ENCODE measurements at regions not wholly inside any gene's neighbourhood (a gene's known extent, or its start where the extent isn't known, plus 50 kb on each side); places are given as distances from the start of the nearest gene placed in this dataset.

DNA sequence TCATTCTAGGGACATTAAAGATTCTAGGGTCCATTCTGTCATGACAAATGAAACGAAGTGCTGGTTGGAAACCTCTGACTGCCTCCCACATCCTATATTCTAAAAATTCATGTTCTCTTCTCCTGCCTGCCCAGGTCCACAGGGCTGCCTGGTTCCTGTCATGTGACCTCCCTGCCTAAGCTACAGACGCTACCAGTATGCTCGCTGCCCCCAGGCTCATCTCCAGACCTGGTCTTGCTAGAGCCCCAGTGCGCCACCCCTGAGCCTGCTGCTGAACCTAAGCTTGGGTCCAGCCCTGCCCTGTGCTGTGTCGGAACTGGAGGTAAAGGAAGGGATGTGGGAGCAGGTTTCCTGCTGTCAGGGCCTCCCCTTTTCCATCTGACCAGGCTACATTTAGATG lies 231.6 kb upstream of the CDH5 start:
- no peak overlapping the region for H3K4me3 ChIP-seq (replicated peaks; ENCODE audit: low read depth, low read length)
- TF ChIP-seq, protein P1, sequence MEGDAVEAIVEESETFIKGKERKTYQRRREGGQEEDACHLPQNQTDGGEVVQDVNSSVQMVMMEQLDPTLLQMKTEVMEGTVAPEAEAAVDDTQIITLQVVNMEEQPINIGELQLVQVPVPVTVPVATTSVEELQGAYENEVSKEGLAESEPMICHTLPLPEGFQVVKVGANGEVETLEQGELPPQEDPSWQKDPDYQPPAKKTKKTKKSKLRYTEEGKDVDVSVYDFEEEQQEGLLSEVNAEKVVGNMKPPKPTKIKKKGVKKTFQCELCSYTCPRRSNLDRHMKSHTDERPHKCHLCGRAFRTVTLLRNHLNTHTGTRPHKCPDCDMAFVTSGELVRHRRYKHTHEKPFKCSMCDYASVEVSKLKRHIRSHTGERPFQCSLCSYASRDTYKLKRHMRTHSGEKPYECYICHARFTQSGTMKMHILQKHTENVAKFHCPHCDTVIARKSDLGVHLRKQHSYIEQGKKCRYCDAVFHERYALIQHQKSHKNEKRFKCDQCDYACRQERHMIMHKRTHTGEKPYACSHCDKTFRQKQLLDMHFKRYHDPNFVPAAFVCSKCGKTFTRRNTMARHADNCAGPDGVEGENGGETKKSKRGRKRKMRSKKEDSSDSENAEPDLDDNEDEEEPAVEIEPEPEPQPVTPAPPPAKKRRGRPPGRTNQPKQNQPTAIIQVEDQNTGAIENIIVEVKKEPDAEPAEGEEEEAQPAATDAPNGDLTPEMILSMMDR (IDR thresholded peaks at IDR 0.05; ENCODE audit: low read depth, low read length, missing control alignments) = no peak
- DNase-seq (ENCODE audit: extremely low read depth, low read depth) = no peak

DNA sequence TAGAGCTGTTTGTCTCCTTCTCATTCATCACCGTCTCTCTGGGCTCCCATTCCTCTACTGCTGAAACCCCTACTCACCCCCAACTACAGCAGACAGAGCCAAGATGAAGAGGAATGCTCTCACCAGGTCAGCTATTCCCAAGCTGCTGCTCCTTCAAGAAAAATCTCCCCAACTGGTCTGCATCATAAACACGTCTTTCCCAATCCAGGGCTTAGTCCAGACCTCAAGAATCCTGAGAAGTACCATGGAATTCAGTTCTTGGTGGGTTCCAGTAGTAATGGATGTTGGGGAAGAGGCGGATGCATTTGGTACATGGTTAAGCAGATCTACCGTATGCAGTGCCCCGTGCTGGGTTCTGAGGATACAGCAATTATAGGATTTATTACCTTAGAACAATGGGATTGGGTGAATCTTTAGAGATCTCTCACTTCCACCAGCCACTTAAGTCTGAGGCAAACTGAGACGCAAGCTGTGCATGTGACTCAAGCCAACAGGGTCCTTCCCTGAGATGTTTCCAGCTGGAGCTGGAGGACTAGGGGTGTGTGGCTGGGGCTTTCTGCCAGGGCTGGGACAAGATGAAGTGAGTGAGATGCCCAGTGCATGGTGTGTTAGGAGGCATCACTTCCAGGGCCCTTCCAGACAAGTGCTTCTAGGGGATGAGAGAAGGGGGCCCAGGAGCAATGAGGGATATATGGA lies 232.7 kb upstream of the CDH5 start:
- no peak for DNase-seq (ENCODE audit: extremely low read depth, low read depth)
- H3K4me3 ChIP-seq (replicated peaks; ENCODE audit: low read depth, low read length) = no peak overlapping the region
- TF ChIP-seq, protein P1 (IDR thresholded peaks at IDR 0.05; ENCODE audit: low read depth, low read length, missing control alignments) = no peak

DNA sequence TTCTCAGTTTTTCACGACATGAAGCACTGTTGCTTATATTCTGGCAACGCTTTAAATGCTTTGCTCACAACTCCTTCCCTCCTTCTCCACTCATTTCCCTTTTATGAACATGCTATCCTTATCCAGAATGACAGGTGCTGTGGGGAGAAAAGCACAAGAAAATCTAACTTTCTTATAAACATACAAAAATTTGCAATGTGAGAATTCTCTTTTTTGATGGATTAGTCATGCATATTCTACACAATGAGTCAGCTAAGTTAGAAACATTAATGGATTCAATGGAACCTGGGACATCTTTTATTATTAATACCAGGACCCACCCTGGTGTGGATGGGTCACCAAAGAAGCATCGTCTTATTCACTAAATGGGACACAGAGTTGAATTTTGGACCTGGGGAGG lies 234.6 kb upstream of the CDH5 start:
- TF ChIP-seq, protein P1 (IDR thresholded peaks at IDR 0.05; ENCODE audit: low read depth, low read length, missing control alignments) = no peak
- no peak overlapping the region for H3K4me3 ChIP-seq (replicated peaks; ENCODE audit: low read depth, low read length)
- no peak for DNase-seq (ENCODE audit: extremely low read depth, low read depth)

DNA sequence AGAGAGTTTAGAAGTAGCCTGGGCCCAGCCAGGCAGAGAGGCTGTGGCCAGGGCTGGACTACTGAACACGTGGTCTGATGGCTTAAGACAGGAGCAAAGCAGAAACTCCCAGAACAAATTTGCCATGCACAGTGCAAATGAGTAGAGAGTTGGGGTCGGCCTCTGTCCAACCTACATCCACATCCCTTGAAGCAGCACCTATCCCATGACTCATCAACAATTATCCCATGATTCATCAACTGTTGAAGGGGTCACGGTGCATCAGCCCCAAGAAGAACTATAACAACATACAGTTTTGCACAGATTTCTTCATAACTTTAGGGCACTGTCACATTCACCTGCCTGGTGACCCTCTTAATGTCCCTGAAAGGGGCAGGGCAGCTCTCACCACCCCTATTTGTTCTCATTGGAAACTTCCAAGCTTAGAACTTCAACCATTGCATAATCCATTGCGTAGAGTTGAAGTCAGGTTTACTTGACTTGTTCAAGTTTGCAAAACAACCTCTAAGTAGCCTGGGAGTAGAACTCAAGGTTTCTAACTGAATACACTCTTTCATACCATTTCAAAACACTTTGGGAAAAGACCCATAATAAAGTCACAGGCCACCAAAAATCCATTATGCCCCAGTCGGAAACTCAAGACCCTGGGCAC lies 235.2 kb upstream of the CDH5 start:
- TF ChIP-seq, protein P1 (IDR thresholded peaks at IDR 0.05; ENCODE audit: low read depth, low read length, missing control alignments) = no peak
- DNase-seq (ENCODE audit: extremely low read depth, low read depth) = peak; percentile 57
- no peak overlapping the region for H3K4me3 ChIP-seq (replicated peaks; ENCODE audit: low read depth, low read length)

DNA sequence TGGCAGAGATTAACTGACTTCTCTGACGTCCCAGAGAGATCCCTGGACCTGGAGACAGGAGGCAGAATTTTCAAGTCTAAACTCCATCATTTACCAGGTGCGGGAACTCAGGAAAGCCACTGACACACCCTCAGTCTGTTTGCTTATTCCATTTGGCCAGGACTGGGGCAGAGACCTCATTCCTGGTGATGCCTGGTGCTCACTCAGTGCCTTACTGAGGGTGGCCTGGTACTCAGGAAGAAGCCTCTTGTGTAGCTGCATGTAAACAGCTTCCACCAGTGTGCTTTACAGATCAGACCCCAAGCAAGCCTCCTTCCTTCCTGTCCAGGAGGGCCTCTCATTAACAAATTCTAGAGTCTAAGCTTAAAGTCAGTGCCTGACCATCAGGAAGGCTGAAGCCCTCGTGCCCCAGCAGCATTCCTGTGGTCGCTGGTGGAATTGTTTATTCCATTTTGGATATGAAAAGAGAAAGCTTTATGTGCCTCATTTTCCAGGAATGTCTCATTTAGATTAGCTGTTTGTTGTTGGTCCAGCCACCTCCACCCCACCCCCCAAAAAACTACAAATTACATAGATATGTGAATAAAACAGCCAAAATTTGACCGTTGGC lies 236.1 kb upstream of the CDH5 start:
- TF ChIP-seq, protein P1 (IDR thresholded peaks at IDR 0.05; ENCODE audit: low read depth, low read length, missing control alignments) = no peak
- no peak overlapping the region for H3K4me3 ChIP-seq (replicated peaks; ENCODE audit: low read depth, low read length)
- DNase-seq (ENCODE audit: extremely low read depth, low read depth) = peak; percentile 61

DNA sequence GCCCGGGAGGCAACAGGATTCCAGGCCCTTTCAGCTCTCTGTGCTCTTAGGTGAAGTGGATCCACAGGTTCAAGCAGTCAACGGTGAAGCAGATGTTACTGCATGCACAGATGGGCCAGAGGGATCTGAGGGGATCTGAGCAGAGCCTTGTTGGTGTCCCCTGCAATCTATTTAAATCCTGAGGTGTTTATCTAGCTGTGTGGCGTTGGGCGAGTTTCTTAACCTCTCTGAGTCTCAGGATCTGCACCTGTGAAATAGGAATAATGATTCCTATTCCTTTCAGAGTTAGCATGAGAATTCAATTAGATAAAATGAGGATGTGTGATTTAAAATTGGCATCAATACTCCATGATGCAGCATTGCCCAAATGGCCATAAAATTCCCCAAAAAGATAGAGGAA lies 237.3 kb upstream of the CDH5 start:
- TF ChIP-seq, protein P1 (IDR thresholded peaks at IDR 0.05; ENCODE audit: low read depth, low read length, missing control alignments) = no peak
- no peak for DNase-seq (ENCODE audit: extremely low read depth, low read depth)
- H3K4me3 ChIP-seq (replicated peaks; ENCODE audit: low read depth, low read length) = no peak overlapping the region
